DMS53 (cell line): ENCODE measurements at regions not wholly inside any gene's neighbourhood (a gene's known extent, or its start where the extent isn't known, plus 50 kb on each side); places are given as distances from the start of the nearest gene placed in this dataset.

Experiments used
- DNase-seq: peaks from one replicate; lab custom pipeline; 2025; lab: John Stamatoyannopoulos, UW

DNA sequence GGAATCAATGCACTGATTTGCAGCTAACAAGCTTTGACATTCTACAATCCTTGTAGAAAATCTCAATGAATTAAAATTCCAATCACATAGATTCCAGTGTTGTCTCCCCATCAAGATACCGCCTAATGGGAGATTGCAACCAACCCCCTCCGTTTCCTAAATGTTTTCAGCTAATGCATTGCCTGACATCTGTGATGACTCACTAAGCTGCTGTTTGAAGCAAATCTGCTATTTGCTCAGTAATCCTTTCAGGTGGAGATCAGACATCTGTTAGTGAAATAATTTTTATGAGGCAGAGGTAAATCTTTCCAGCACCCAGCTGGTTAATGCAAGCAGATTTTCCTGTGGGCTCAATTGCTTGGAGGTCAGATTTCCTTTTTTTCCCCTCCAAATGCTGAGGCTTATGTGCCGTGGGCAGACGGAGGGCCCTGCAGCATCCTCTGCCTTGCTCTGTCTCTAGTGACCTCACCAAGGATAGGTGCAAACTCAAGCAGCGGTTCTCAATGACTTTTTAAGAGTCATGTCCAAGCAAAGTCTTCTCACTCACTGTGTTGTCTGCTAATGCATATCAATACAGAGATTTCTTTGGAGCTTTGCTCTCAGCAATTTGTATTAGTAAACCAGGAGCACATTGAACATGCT is 91.1 kb upstream of the RAB3GAP2 start:
- peak; percentile 77 for DNase-seq

DNA sequence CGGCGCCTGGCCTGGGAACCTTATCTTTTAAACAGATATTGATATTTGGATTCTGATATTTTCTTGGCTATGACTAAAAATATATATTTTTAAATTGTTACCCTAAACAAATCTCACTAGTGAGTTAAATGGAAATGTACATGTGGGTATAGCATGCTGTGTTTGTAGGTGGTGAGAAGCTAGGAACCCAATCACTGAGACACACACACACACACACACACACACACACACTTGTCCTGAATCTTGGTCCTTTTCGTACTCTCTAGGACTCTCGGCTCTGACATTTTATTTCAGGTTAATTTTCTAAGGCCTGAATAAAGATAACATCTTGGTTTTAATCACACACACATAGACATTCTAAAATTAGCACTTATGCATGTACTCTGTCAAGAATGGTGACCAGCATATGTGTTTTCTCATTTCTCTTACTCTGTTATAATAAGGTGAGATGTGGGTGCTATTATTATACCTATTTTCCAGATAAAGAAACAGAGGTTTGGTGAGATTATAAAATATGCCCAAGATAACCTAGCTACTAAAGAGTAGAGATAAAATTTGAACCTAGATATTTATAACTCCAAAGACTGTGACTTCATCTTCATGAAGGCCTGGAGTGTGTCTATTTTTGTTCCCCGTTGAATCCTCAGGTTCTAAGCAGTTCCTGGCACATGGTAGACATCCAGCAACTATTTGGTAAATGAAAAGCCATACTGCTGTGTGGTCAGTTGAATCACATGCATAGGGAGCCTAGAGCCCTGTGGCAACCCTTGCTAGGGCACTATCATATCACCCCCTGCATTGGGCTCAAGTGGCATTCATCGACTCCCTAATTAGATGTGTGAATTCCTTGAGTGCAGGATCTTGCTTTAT is 85.0 kb upstream of the RAB3GAP2 start:
- no peak for DNase-seq

DNA sequence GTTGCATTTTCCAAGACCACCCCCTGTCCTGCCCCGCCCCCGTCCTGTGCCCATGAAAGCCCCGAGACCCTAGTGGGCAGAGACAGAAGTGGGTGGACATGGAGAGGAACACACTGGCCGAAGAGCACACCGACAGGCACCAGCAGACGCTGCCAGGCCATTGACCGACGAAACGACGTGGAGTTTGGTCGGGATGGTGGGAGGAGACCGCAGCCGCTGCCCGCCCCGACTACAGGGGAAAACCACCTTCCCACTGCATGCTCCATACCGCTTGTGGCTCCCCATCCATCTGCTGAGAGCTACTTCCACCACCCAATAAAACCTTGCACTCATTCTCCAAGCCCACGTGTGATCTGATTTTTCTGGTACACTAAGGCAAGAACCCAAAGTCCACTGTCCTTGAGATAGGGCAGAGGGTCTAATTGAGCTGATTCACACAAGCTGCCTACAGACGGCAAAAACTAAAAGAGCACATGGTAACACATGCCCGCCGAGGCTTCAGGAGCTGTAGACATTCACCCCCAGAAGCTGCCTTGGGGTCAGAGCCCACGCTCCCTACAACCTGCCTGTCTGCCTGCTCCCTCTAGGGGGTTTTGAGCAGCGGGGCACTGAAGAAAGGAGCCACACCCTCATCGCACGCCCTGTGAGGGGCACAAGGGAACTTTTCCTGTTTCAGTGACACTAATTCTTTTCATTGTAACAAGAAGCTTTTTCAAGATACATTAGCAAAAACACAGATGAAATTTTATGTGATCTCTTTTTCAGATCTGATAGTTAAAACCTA is 81.2 kb upstream of the RAB3GAP2 start:
- no peak for DNase-seq

DNA sequence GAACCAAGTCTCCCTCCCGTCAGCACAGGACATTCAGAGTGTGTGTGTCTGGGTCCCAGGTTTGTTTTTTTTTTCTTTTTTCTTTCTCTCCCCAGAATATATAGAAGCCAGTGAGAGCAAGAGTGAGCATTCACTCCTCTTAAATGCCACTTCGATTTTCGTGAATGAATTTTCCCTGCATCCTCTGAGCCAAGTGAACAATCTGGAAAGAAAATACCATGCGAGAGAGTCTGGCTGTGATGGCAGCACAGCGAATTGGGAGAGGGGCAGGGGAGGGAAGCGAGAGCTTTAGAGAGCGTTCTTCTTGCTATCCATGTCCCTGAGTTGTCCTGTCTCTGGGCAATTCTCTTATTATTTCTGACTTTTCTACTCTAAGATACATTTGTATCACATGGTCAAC is 76.0 kb upstream of the RAB3GAP2 start:
- no peak for DNase-seq

DNA sequence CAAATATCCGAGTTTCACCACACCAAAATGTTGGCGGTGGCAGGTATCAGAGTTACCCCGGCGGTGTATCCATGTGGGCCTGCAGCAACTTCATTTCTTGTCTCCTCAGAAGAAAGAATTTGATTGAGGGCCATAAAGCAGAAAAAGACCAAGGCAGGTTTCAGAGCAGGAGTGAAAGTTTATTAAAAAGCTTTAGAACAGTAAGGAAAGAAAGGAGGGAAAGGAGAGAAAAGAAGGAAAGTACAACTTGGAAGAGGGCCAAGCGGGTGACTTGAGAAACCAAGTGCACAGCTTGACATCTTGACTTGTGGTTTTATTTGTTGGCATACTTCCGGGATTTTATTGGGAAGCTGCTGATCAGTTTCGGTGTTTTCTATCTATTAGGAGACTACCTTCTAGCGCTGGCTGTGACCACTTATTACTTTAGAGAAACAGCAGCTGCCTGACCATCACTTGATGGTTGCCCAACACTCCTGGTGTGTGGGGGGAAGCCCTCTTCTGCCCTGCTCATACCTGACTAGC is 75.5 kb upstream of the RAB3GAP2 start:
- DNase-seq, result no peak

DNA sequence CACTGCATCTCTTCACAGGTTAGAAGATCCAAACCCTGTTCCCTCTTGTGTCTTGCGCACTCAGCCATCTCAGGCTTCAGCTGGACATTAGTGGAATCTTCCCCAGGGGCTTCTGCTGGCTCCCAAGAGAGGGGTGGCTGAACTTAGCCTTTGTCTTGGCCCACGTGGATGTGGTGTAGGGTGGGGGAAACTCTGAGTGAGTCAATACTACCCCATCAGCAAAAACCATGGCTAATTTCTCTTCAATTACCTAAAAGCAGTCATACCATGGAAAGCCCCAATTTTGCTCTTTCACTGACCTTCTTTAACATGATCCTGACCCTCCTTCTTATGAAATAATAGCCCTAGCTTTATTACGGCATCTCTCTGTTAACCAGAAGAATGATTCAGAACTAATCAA is 72.5 kb upstream of the RAB3GAP2 start:
- DNase-seq, result no peak

DNA sequence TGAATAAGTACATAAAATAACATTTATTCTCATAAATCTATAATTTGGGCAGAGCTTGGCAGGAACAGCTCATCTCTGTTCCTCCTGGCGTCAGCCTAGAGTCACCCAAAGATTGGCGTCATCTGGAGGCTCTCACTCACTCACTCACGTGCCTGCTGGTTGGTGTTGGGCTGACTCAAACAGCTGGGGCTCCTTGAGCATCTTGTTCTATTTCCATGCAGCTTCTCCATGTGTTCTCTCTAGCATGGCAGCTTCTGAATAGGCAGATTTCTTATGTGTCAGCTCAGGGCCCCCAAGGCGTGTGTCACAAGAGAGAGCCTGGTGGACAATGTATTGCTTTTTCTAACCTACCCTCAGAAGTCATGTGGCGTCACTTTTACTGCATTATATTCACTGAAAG is 70.6 kb upstream of the RAB3GAP2 start:
- no peak for DNase-seq

DNA sequence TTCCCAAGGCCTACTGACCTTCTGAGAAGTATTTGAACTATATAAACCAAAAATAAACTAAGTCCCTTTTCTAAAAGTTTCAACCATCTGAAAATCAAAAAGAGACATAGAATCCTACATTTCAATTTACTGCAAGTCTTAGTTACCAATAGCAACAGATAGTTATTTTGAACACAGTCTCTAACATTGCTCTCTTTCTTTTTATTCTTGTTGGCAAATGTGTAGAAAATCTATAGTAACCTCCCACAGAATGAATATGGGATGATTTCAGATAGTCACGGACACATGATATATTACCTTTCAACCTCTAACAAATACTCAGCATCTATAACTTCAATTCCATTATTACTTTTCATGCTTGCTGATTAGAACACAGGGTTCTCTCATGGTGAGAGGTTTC is 68.9 kb upstream of the RAB3GAP2 start:
- DNase-seq, result no peak

DNA sequence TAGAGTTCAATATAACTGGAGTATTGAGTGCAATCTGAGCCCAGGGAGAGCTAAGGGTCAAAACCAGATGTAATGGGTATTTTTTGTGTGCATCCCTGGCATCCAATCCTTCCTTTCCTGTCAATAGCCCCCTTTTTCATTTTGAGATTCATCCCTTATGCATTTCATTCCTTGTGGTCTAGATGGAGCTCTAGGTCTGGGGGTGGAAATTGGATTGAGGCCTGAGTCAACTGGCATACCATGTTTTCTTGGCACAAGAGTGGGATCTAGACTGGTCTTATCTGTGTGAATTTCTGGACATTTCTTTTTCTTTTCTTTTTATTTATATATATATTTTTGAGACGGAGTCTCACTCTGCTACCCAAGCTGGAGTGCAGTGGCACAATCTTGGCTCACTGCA is 67.3 kb upstream of the RAB3GAP2 start:
- DNase-seq, result peak; percentile 21

DNA sequence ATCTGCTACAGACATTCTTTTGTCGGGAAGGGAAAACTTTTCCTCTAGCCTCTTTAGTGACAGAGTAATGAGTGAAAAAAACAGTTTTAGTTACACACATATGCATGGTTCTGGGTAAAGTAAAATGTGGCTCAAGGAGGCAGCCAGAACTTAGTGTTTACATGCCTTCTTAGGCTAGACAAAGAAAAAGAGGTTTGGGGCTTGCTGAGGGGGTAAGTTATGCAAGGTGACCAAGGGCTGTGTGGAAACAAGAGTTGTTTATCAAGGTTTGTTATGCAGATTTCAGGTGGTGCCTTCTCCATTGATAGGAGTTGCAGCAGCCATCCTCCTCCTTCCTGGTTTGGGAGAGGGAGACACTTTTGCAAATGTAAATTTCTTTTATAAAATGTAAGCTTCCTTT is 66.5 kb upstream of the RAB3GAP2 start:
- no peak for DNase-seq

DNA sequence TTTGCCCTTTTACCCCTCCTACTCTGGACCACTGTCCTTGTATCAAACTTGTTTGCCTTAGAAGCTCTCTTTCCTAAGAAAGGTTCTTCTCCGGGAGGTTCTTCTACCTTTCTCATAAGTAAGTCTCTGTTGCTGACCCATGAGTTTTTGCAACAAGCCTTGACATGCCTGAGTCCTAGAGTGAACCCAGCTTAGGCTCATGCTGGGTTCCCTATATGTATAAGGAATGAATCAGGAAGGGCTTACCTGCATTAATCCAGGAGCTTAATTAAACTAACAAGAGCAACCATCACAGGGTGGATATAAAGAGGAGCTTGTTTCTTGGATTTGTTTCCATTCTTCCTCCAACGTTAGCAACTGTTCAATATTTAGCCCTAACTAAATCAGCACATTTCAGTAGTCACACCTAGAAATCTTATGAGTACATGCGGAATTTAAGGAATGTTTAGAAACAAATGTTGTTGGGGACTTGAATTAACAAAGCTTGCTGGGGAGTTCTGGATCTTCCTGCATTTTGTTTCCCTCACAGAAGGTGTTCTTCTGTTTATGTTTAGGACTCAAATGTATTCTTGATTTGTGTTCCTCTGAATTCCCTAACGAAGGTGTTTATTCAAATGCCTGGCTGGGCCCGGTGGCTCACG is 64.3 kb upstream of the RAB3GAP2 start:
- DNase-seq, result peak; percentile 20

DNA sequence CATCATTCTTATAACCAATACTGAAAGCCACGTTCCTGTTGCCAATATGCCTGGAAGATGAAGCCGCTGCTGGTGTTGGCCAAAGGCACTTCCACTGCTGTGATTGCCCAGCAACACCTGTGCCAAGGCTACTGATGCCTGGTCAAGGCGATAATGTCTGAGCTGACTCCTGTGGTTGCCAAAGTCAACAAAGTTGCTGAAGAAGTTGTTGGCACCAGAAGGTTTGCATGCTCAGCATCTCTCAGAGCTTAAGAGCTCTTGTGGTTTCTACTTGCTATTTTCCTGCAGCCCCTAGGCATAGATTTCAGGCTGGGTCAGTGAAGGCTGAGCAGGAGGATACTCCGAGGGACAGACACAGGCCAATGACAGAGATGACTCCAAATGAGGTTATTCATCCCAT is 63.4 kb upstream of the RAB3GAP2 start:
- peak; percentile 45 for DNase-seq

DNA sequence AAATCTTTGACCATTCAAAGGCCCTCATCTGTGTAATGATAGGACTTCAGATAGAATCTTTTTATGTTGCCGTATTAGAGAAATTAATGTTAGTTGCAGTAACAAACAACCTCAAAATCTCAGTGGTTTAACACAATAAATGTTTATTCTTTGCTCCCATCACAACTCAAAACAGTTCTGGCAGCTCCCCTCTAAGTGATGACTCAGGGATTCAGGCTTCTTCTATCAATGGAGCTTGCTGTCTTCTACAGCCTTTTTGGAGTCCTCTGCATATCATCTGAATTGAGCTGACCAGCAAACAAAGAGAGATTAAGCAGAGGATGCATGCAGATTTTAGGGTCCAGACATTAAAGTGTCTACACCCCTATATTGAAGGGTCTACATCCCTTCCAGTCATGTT is 59.1 kb upstream of the RAB3GAP2 start:
- DNase-seq, result no peak

DNA sequence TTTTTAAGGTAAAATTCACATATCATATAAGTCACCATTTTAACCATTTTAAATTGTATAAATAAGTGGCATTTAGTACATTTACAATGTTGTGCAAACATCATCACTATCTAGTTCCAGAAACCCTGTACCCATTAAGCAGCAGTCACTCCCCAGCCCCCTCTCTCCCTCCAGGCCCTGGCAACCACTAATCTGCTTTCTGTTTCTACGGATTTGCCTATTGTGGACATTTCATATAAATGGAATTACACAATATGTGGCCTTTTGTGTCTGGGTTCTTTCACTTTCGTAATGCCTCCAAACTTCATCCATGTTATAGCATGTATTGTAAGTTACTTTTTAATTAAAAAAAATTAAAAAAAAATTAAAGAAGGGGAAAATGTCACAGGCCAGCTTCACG is 58.0 kb upstream of the RAB3GAP2 start:
- no peak for DNase-seq

DNA sequence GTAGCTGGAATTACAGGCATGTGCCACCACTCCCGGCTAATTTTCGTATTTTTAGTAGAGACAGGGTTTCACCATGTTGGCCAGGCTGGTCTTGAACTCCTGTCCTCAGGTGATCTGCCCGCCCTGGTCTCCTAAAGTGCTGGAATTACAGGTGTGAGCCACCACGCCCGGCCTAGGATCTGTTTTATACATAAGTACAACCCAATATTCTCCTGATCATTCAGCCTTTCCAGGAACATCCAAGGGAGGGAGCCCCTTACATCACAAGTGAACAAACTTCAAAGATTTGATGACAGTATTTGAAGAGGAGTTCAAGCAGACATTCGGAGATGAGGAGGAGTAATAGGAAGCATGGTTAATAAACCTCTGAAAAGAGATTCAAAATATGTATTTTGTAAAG is 54.9 kb upstream of the RAB3GAP2 start:
- DNase-seq, result no peak

DNA sequence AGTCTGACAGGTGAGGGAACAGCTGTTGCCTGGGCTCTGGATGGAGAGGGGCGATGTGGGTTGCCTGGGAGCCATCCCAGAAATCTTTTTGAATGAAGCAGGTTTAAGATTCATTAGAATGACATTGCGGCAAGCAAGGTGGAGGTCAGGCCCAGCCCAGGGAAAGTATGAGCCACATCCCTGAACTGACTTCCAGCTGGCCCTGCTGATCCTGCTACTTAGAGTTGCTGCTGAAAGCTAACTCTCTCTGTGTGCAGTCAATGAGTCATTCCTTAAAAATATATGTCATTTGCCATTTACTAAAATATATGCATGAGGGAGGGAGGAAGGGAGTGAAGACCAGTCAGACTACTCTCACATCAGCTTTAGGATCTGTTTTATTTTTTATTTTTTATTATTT is 54.3 kb upstream of the RAB3GAP2 start:
- no peak for DNase-seq

DNA sequence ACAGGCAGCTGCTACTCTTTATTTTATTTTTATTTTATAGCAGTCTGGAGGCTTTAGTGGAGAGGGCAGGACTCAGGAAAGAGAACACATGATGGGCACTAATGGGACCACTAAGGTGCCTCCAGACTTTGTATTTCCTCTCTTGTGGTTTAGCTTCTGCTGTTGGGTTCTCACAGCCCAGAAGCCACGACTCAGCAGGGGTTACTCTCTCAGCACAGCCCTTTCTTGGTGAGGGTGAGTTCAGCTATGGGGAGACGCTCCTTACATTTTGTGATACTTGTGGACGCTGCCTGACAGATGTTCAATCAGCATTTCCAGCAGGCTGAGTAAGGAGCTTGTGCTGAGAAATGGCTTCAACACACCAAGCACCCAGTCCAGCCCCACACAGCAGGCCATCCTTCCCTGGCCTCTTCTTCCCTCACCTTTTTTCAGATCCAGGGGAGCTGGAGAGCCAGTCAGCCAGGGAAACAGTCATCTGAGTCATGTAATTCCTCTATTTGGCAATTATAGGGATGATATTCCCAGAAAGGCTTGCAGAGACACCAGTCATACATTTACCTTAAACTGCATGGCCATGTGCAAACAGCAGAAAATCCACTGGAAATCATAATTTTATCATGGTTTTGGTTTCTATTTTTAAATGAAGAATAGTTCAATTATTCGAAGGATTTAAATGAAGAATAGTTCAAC is 53.2 kb upstream of the RAB3GAP2 start:
- no peak for DNase-seq

DNA sequence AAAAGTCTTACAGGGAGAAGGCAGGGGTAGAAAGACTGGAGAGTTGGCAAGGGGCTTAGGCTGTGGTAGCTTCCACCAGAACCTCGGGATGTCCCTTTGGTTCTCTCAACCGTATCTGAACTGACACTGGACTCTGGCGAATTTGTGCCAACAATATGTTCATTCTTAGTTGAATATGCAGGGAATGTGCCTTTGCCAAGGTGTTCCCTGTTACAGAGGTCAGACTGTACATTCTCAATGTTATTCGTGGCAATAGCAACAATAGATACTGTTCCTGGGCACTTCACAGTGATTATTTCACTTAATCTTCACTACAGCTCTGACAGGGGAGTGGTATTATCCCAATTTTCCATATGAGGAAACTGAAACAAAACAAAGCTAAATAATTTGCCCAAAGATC is 51.5 kb upstream of the RAB3GAP2 start:
- no peak for DNase-seq

DNA sequence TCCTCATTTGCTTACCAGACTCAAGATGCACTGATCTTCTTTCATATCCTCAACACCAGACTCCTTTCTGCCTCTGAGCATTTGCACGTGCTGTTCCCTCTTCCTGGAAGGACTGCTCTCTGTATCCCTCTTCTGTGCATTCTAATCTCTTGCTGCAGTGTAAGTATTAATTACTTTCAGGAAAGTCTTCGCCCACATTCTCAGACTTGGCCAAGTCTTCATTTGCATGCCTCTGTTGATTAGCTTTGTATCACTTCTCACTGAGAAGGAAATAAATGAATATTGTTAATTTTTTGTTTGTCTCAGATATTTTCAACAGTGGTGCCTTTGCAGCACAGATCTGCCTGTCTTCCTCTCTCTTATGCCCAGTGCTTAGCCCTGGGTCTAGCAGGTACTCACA is 50.3 kb upstream of the RAB3GAP2 start:
- no peak for DNase-seq
